Hematopoietic multipotent progenitor cell treated with erythropoietin and hydrocortisone succinate and interleukin-3 and kit ligand, for 6 days (in vitro differentiated cells): ENCODE measurements at regions not wholly inside any gene's neighbourhood (a gene's known extent, or its start where the extent isn't known, plus 50 kb on each side); places are given as distances from the start of the nearest gene placed in this dataset.

Source experiments
- DNase-seq: peaks from one replicate; pipeline ENCODE4 v3.0.0-alpha.2; 2015

GRCh38 chr11:79902493-79902892 lies 461.7 kb upstream of the TENM4 start:
- no peak for DNase-seq

GRCh38 chr11:79897896-79898295 lies 457.1 kb upstream of the TENM4 start:
- DNase-seq, result no peak

GRCh38 chr11:79896258-79896657 lies 455.4 kb upstream of the TENM4 start:
- no peak for DNase-seq

GRCh38 chr11:79894111-79894510 lies 453.3 kb upstream of the TENM4 start:
- no peak for DNase-seq

GRCh38 chr11:79890272-79890671 lies 449.4 kb upstream of the TENM4 start:
- no peak for DNase-seq

GRCh38 chr11:79864882-79865281 lies 424.1 kb upstream of the TENM4 start:
- no peak for DNase-seq

- DNase-seq, result no peak
Measured at GRCh38 chr11:79860336-79860735, 419.5 kb upstream of the TENM4 start.

- DNase-seq, result no peak
Measured at GRCh38 chr11:79857377-79858214, 416.8 kb upstream of the TENM4 start.

GRCh38 chr11:79852176-79852575 lies 411.3 kb upstream of the TENM4 start:
- no peak for DNase-seq

GRCh38 chr11:79845002-79845709 lies 404.3 kb upstream of the TENM4 start:
- no peak for DNase-seq

- no peak for DNase-seq
Measured at GRCh38 chr11:79834015-79834414, 393.2 kb upstream of the TENM4 start.

GRCh38 chr11:79830446-79830845 lies 389.6 kb upstream of the TENM4 start:
- DNase-seq, result no peak

- no peak for DNase-seq
Measured at GRCh38 chr11:79829891-79830290, 389.1 kb upstream of the TENM4 start.

GRCh38 chr11:79822766-79823165 lies 381.9 kb upstream of the TENM4 start:
- DNase-seq, result no peak

GRCh38 chr11:79813551-79813950 lies 372.7 kb upstream of the TENM4 start:
- no peak for DNase-seq

- DNase-seq, result no peak
Measured at GRCh38 chr11:79809487-79809886, 368.7 kb upstream of the TENM4 start.

- DNase-seq, result no peak
Measured at GRCh38 chr11:79807506-79807905, 366.7 kb upstream of the TENM4 start.

- no peak for DNase-seq
Measured at GRCh38 chr11:79796704-79797103, 355.9 kb upstream of the TENM4 start.

- no peak for DNase-seq
Measured at GRCh38 chr11:79794484-79795393, 353.9 kb upstream of the TENM4 start.

- DNase-seq, result no peak
Measured at GRCh38 chr11:79794057-79794456, 353.2 kb upstream of the TENM4 start.

- no peak for DNase-seq
Measured at GRCh38 chr11:79786961-79787360, 346.1 kb upstream of the TENM4 start.

GRCh38 chr11:79783833-79784232 lies 343.0 kb upstream of the TENM4 start:
- DNase-seq, result no peak

GRCh38 chr11:79768343-79768742 lies 327.5 kb upstream of the TENM4 start:
- DNase-seq, result no peak
